ENCODE measurements at regions not wholly inside any gene's neighbourhood (a gene's known extent, or its start where the extent isn't known, plus 50 kb on each side); places are given as distances from the start of the nearest gene placed in this dataset.

DNA sequence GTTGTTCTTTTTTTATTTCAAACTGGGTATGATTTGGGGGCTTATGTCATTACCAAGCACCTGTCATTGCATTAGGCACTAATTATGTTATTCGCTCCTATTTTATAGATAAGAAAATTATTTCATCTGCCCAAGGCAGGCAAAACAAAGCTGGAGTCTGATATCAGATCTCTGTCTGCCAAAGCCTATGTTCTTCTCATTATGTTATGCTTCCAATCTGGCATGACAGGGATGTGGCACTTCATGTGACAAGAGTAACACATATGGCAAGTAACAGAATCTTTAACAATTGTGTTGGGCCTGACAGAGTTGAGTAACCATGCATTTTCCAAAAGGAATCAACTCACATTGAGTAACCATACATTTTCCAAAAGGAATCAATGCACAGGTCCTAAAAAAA lies 61.2 kb upstream of the TOM1L1 start:
- DNase-seq (ENCODE audit: low read depth in 2 of 2), result no peak
- H3K4me3 ChIP-seq (replicated peaks in 1 of 2; ENCODE audit: low read depth in 2 of 2, low read length in 2 of 2), result no peak overlapping the region
- no peak for TF ChIP-seq CTCF (IDR thresholded peaks at IDR 0.05; ENCODE audit: low read depth, low read length)

DNA sequence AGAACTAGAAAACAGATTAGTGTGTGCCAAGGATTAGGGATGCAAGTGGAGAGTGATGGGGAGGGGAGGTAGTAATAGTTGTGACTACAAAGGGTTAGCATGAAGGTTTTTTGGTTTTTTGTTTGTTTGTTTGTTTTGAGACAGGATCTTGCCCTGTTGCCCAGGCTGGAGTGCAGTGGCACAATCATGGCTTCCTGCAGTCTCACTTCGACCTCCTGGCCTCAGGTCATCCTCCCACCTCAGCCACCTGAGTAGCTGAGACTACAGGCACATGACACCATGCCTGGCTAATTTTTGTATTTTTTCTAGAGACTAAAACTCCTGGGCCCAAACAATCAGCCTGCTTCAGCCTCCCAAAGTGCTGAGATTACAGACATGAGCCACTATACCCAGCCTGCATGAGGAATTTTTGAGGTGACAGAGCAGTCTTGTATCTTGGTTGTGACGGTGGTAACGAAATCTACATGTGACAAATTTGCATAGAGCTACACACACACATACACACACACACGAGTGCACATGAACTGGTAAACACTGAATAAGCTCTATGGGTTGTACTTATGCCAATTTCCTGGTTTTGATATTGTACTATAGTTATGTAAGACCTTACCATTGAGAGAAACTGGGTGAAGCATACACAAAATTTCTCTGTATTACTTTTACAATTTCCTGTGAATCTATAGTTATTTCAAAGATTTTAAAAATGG lies 59.6 kb upstream of the TOM1L1 start:
- DNase-seq (ENCODE audit: low read depth in 2 of 2), result no peak
- no peak overlapping the region for H3K4me3 ChIP-seq (replicated peaks in 1 of 2; ENCODE audit: low read depth in 2 of 2, low read length in 2 of 2)
- no peak for TF ChIP-seq CTCF (IDR thresholded peaks at IDR 0.05; ENCODE audit: low read depth, low read length)

- DNase-seq (ENCODE audit: low read depth in 2 of 2), result no peak
- no peak overlapping the region for H3K4me3 ChIP-seq (replicated peaks in 1 of 2; ENCODE audit: low read depth in 2 of 2, low read length in 2 of 2)
- no peak for TF ChIP-seq CTCF (IDR thresholded peaks at IDR 0.05; ENCODE audit: low read depth, low read length)
Measured at GRCh38 chr17:54841656-54842055, 59.0 kb upstream of the TOM1L1 start.

GRCh38 chr17:54844233-54844632 lies 56.4 kb upstream of the TOM1L1 start:
- TF ChIP-seq CTCF (IDR thresholded peaks at IDR 0.05; ENCODE audit: low read depth, low read length), result no peak

GRCh38 chr17:54848368-54848987 lies 52.2 kb upstream of the TOM1L1 start:
- TF ChIP-seq CTCF (IDR thresholded peaks at IDR 0.05; ENCODE audit: low read depth, low read length), result no peak
- H3K4me3 ChIP-seq (replicated peaks in 1 of 2; ENCODE audit: low read depth in 2 of 2, low read length in 2 of 2), result no peak overlapping the region
- no peak for DNase-seq (ENCODE audit: low read depth in 2 of 2)

More at GRCh38 chr17:54844233-54844632, 56.4 kb upstream of the TOM1L1 start:
- H3K4me3 ChIP-seq (replicated peaks in 1 of 2; ENCODE audit: low read depth in 2 of 2, low read length in 2 of 2), result no peak overlapping the region
- no peak for DNase-seq (ENCODE audit: low read depth in 2 of 2)

GRCh38 chr17:54849660-54850059 lies 51.0 kb upstream of the TOM1L1 start:
- TF ChIP-seq CTCF (IDR thresholded peaks at IDR 0.05; ENCODE audit: low read depth, low read length), result no peak
- no peak for DNase-seq (ENCODE audit: low read depth in 2 of 2)
- no peak overlapping the region for H3K4me3 ChIP-seq (replicated peaks in 1 of 2; ENCODE audit: low read depth in 2 of 2, low read length in 2 of 2)
